Astrocyte (in vitro differentiated cells and primary cell): ENCODE measurements at regions not wholly inside any gene's neighbourhood (a gene's known extent, or its start where the extent isn't known, plus 50 kb on each side); places are given as distances from the start of the nearest gene placed in this dataset.
"Not testable (repeated sequence)": the region's sequence is repeated elsewhere in the genome, so short reads cannot be mapped to it uniquely, and the experiment has no call there.

Experiments used
- DNase-seq: peaks from one replicate; pipeline ENCODE4 v3.0.0-alpha.2; 2010; ENCODE audit warnings: low read depth
- FAIRE-seq: peaks from 2 replicates; lab custom pipeline; 2011; peaks lifted over from hg19 to GRCh38; lab: Jason Lieb, UNC
- H2AFZ ChIP-seq: 2 replicates; pipeline ENCODE4 v1.6.0; 2012; ENCODE audit warnings: low read depth, low read length, inconsistent platforms
- H3K27ac ChIP-seq: 2 replicates; pipeline ENCODE4 v1.5.1; 2011; ENCODE audit warnings: low read depth, low read length, inconsistent platforms
- H3K27me3 ChIP-seq: 2 replicates; pipeline ENCODE4 v1.6.0; 2011; ENCODE audit warnings: low read length, inconsistent platforms; ENCODE audit not compliant: insufficient read depth
- H3K36me3 ChIP-seq: 2 replicates; pipeline ENCODE4 v1.5.1; 2011; ENCODE audit warnings: low read length, inconsistent platforms; ENCODE audit not compliant: insufficient read depth
- H3K4me1 ChIP-seq: 2 replicates; pipeline ENCODE4 v1.5.1; 2011; ENCODE audit warnings: low read length, inconsistent platforms; ENCODE audit not compliant: insufficient read depth
- H3K4me2 ChIP-seq: 2 replicates; pipeline ENCODE4 v1.6.0; 2012; ENCODE audit warnings: low read length, inconsistent platforms
- H3K4me3 ChIP-seq: 2 replicates; pipeline ENCODE4 v1.5.1; 2011; ENCODE audit warnings: low read depth, mild to moderate bottlenecking, low read length, inconsistent platforms; ENCODE audit not compliant: insufficient read depth
- H3K79me2 ChIP-seq: 2 replicates; pipeline ENCODE4 v1.6.0; 2012; ENCODE audit warnings: mild to moderate bottlenecking, low read length, inconsistent platforms; ENCODE audit not compliant: insufficient read depth
- H3K9ac ChIP-seq: 2 replicates; pipeline ENCODE4 v1.6.0; 2012; ENCODE audit warnings: mild to moderate bottlenecking, low read length, inconsistent platforms
- H3K9me3 ChIP-seq: 2 replicates; pipeline ENCODE4 v1.5.1; 2012; ENCODE audit warnings: low read depth, mild to moderate bottlenecking, low read length, inconsistent platforms; ENCODE audit not compliant: insufficient read depth
- H4K20me1 ChIP-seq: 2 replicates; pipeline ENCODE4 v1.6.0; 2012; ENCODE audit warnings: low read length, inconsistent platforms; ENCODE audit not compliant: insufficient read depth
- H3K27ac Mint-ChIP-seq: one replicate; pipeline ENCODE4 v1.8.0; 2021; ENCODE audit warnings: mild to moderate bottlenecking, mixed read lengths; ENCODE audit not compliant: unreplicated experiment
- H3K27me3 Mint-ChIP-seq: one replicate; pipeline ENCODE4 v1.8.0; 2021; ENCODE audit warnings: low read depth, mixed read lengths; ENCODE audit not compliant: unreplicated experiment
- H3K36me3 Mint-ChIP-seq: one replicate; pipeline ENCODE4 v1.8.0; 2021; ENCODE audit warnings: low read depth, mixed read lengths; ENCODE audit not compliant: unreplicated experiment
- H3K4me1 Mint-ChIP-seq: one replicate; pipeline ENCODE4 v1.8.0; 2021; ENCODE audit warnings: low read depth, mixed read lengths; ENCODE audit not compliant: unreplicated experiment
- H3K4me3 Mint-ChIP-seq: one replicate; pipeline ENCODE4 v1.8.0; 2021; ENCODE audit warnings: mild to moderate bottlenecking, moderate library complexity, mixed read lengths; ENCODE audit not compliant: unreplicated experiment
- H3K9me3 Mint-ChIP-seq: one replicate; pipeline ENCODE4 v1.8.0; 2021; ENCODE audit warnings: mild to moderate bottlenecking, mixed read lengths; ENCODE audit not compliant: unreplicated experiment
- EZH2 ChIP-seq: IDR thresholded peaks from 2 replicates; pipeline ENCODE4 v1.6.1; 2012; ENCODE audit warnings: mild to moderate bottlenecking, low read length, inconsistent platforms; ENCODE audit not compliant: insufficient read depth
- TF ChIP-seq, protein P1 (sequence below): IDR thresholded peaks from 2 replicates; pipeline ENCODE4 v1.5.1; 2011; ENCODE audit warnings: low read depth, mild to moderate bottlenecking, inconsistent platforms, low read length, moderate library complexity; ENCODE audit not compliant: insufficient read depth

DNA sequence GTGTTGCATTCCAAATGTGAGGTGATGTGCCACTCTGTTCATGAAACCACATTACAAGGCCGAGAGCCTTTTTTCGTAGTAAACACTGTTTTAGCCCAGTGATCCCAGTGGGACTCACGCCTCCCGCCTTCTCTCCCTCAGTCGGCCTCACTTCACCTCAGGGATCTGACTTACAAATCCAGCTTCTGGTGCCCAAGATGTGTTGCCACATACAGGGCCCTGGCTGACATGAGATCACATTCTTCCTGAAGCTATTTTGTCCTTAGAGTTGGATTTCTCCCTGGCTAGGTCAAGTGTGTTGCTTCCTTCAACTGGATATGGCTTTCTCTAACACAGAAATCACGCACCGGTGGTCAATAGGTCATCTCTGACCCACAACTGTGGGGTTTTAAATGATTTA is 354.7 kb downstream of the FBXW7 start:
- Histone ChIP-seq H3K36me3 (no peaks in the 10 kb centered on the region), H2AFZ (no peak overlapping the region), H3K9ac (no peak overlapping the region), H3K4me2 (no peak overlapping the region), H3K4me1 (no peaks in the 10 kb centered on the region), H3K9me3 (no peaks in the 10 kb centered on the region), H3K4me3 (no peak overlapping the region), H3K27ac (no peak overlapping the region), H3K27me3 (no peaks in the 10 kb centered on the region), H3K79me2 (no peaks in the 10 kb centered on the region), H4K20me1 (no peaks in the 10 kb centered on the region)
- Mint-ChIP-seq H3K4me3 (no peak overlapping the region), H3K36me3 (peaks cover 2% of the 10 kb centered on the region), H3K27ac (no peak overlapping the region), H3K4me1 (peaks cover 7% of the 10 kb centered on the region), H3K9me3 (peaks cover 13% of the 10 kb centered on the region), H3K27me3 (peaks cover 6% of the 10 kb centered on the region)
- TF ChIP-seq, protein P1, sequence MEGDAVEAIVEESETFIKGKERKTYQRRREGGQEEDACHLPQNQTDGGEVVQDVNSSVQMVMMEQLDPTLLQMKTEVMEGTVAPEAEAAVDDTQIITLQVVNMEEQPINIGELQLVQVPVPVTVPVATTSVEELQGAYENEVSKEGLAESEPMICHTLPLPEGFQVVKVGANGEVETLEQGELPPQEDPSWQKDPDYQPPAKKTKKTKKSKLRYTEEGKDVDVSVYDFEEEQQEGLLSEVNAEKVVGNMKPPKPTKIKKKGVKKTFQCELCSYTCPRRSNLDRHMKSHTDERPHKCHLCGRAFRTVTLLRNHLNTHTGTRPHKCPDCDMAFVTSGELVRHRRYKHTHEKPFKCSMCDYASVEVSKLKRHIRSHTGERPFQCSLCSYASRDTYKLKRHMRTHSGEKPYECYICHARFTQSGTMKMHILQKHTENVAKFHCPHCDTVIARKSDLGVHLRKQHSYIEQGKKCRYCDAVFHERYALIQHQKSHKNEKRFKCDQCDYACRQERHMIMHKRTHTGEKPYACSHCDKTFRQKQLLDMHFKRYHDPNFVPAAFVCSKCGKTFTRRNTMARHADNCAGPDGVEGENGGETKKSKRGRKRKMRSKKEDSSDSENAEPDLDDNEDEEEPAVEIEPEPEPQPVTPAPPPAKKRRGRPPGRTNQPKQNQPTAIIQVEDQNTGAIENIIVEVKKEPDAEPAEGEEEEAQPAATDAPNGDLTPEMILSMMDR: no peak
- no peak for TF ChIP-seq EZH2
- DNase-seq (no peak), FAIRE-seq (no peak)

DNA sequence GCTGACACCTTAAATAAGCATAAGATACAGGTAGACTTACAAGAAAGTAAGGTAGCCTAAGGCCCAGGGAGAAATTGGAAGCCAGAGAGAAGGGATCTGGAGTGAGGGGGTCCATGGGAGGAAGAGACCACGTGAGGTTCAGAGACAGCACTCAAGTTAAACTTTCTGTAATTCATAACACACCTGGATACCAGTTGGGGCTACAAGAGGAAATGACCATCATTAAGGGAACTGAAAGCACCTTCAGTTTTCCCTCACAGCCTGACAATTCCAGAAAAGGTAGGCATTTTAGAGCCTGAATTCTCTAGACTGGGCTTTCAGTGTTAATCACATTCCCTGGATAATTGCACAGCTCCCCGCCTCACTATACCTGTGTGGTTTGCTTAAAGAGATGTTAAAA is 355.5 kb downstream of the FBXW7 start:
- peaks cover 9% of the 10 kb centered on the region for H3K9me3 Mint-ChIP-seq
- Histone ChIP-seq H3K27ac (no peak overlapping the region), H3K4me3 (no peak overlapping the region), H3K4me1 (no peaks in the 10 kb centered on the region), H3K79me2 (no peaks in the 10 kb centered on the region), H3K36me3 (no peaks in the 10 kb centered on the region), H3K27me3 (no peaks in the 10 kb centered on the region), H2AFZ (no peak overlapping the region), H3K9me3 (no peaks in the 10 kb centered on the region), H4K20me1 (no peaks in the 10 kb centered on the region), H3K9ac (no peak overlapping the region), H3K4me2 (no peak overlapping the region)
- no peak for DNase-seq
- peaks cover 7% of the 10 kb centered on the region for H3K4me1 Mint-ChIP-seq
- no peak for FAIRE-seq
- H3K36me3 Mint-ChIP-seq: peaks cover 2% of the 10 kb centered on the region
- TF ChIP-seq, protein P1: no peak
- no peak for TF ChIP-seq EZH2
- no peak overlapping the region for H3K27ac Mint-ChIP-seq
- H3K27me3 Mint-ChIP-seq: peaks cover 2% of the 10 kb centered on the region
- H3K4me3 Mint-ChIP-seq: no peak overlapping the region

DNA sequence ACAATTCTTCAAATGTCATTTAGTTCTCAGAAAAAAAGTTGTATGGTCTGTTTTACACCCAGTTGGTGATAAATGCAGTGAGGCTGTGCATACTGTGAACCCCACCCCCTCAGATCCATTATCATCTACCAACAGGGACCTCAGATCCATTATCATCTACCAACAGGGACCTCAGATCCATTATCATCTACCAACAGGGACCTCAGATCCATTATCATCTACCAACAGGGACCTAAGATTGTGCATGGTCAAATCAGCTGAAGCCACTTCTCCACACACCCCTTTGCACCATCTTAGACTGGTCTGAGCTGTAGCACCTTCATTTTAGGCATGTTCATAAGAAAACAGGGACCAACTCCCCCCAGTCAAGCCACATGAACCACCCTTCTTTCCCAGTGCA is 358.4 kb downstream of the FBXW7 start:
- FAIRE-seq, H3K27me3 Mint-ChIP-seq, H2AFZ ChIP-seq, H3K9ac ChIP-seq, H3K4me3 Mint-ChIP-seq, H3K9me3 ChIP-seq, DNase-seq, H3K4me1 Mint-ChIP-seq, H3K27me3 ChIP-seq, H3K79me2 ChIP-seq, H3K4me1 ChIP-seq, H3K27ac ChIP-seq, H3K36me3 ChIP-seq, H3K9me3 Mint-ChIP-seq, H4K20me1 ChIP-seq, H3K4me2 ChIP-seq, H3K36me3 Mint-ChIP-seq, H3K4me3 ChIP-seq, H3K27ac Mint-ChIP-seq: not testable (repeated sequence)
